Adipocyte (in vitro differentiated cells): ENCODE measurements at regions not wholly inside any gene's neighbourhood (a gene's known extent, or its start where the extent isn't known, plus 50 kb on each side); places are given as distances from the start of the nearest gene placed in this dataset.

ENCODE experiments used
- DNase-seq: peaks from one replicate; pipeline ENCODE4 v3.0.0-alpha.2; 2015; ENCODE audit warnings: low read depth
- H3K27me3 ChIP-seq: replicated peaks from 2 replicates; pipeline ENCODE4 v1.7.0; 2013; ENCODE audit warnings: mild to moderate bottlenecking, low read length, moderate library complexity; ENCODE audit not compliant: control insufficient read depth, insufficient read depth
- H3K36me3 ChIP-seq: 2 replicates; pipeline ENCODE4 v1.7.0; 2013; ENCODE audit warnings: low read length, mild to moderate bottlenecking, moderate library complexity; ENCODE audit not compliant: control insufficient read depth, insufficient read depth, severe bottlenecking
- H3K4me1 ChIP-seq: 2 replicates; pipeline ENCODE4 v1.7.0; 2013; ENCODE audit warnings: mild to moderate bottlenecking, low read length, moderate library complexity; ENCODE audit not compliant: control insufficient read depth, insufficient read depth
- H3K4me3 ChIP-seq: 2 replicates; pipeline ENCODE4 v1.7.0; 2013; ENCODE audit warnings: mild to moderate bottlenecking, low read length, moderate library complexity
- H3K9ac ChIP-seq: 2 replicates; pipeline ENCODE4 v1.7.0; 2013; ENCODE audit warnings: mild to moderate bottlenecking, low read length, moderate library complexity
- H3K9me3 ChIP-seq: 2 replicates; pipeline ENCODE4 v1.7.0; 2013; ENCODE audit warnings: mild to moderate bottlenecking, low read length, moderate library complexity; ENCODE audit not compliant: control insufficient read depth

- no peak for DNase-seq
- no peak overlapping the region for H3K9ac ChIP-seq
- H3K27me3 ChIP-seq = no peaks in the 10 kb centered on the region
- no peaks in the 10 kb centered on the region for H3K4me1 ChIP-seq
- H3K9me3 ChIP-seq = no peaks in the 10 kb centered on the region
- H3K36me3 ChIP-seq = no peaks in the 10 kb centered on the region
- H3K4me3 ChIP-seq = no peak overlapping the region
These were observed 595.7 kb upstream of the POU3F4 start for GRCh38 chrX:82912382-82912781.

DNA sequence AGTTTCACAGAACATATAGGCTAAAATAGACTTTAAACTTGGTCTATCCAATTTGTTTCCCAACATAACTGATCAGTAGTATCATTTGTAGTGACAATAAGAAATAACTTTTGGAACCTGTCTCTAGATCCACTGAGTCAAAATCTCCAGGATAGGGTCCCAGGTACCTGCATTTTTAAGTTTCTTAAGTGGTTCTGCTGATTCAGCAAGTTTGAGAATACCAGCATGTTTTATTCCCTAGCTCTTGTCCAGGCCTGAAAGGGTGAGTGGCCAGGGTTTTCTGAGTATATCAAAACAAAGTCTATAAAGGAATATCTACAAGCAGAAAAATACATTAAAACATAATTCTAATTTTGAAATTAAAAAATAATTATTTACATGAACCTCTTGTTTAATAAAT lies 573.1 kb upstream of the POU3F4 start:
- H3K9ac ChIP-seq = no peak overlapping the region
- H3K4me1 ChIP-seq = no peaks in the 10 kb centered on the region
- no peaks in the 10 kb centered on the region for H3K27me3 ChIP-seq
- peaks cover 6% of the 10 kb centered on the region for H3K9me3 ChIP-seq
- no peak overlapping the region for H3K4me3 ChIP-seq
- H3K36me3 ChIP-seq = no peaks in the 10 kb centered on the region
- DNase-seq = no peak

DNA sequence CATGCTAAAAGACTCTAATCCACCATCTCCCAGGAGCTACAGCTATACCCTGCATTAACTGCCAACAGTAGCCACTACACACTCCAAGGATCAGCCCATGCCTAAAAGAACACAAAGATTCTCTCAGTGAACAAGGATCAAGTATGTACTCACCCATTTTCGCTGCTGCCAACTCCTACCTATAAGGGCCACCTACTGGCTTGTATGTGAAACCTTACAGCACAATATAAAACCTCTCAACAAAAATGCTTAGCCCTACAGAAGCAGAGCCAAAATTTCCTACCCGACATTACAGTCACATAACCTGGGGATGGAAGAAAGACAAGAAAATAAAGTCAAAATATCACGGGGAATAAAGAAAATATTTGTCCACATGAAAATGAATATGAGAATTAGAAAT lies 562.8 kb upstream of the POU3F4 start:
- Histone ChIP-seq H3K4me3 (no peak overlapping the region), H3K36me3 (no peaks in the 10 kb centered on the region), H3K9me3 (peaks cover 8% of the 10 kb centered on the region), H3K4me1 (no peaks in the 10 kb centered on the region), H3K9ac (no peak overlapping the region), H3K27me3 (no peaks in the 10 kb centered on the region)
- DNase-seq = no peak

DNA sequence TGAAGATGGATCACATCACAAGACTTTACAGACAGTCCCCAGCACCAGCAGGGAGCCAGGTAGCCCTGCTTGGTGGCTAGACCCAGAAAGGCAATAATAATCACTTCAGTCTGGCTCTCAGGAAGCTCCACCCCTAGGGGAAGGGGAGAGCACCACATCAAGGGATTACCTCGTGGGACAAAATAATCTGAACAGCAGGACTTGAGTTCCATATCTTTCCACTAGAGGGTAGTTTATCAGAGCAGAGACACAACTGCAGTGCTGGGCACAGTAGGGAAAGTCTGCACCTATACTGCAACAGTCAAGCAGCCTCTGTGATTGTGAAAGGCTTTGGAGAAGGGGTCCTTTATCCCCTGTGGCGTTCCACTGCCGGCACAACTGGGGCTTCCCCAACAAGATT lies 547.0 kb upstream of the POU3F4 start:
- DNase-seq = no peak
- Histone ChIP-seq H3K9me3 (peaks cover 12% of the 10 kb centered on the region), H3K36me3 (no peaks in the 10 kb centered on the region), H3K27me3 (no peaks in the 10 kb centered on the region), H3K4me3 (no peak overlapping the region), H3K4me1 (no peaks in the 10 kb centered on the region), H3K9ac (no peak overlapping the region)

DNA sequence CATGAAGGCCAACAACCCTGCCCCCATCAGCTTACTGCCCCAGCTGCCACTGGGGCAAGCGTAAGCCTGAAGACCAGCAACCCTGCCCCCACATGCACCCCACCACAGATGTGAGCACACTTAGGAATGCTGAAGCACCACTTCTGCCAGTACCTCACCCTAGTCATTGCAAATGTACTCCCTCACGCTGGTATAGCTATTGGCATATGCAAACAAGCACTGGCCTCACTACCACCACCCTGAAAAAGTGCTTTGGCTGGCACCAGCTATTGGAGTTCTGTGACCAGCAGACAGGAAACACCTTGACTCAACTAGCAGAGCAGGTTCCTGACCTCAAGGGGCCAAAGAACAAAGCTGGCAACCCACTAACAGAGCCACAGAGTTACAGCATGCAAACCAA lies 534.4 kb upstream of the POU3F4 start:
- Histone ChIP-seq H3K4me1 (no peaks in the 10 kb centered on the region), H3K4me3 (no peak overlapping the region), H3K9me3 (peaks cover 3% of the 10 kb centered on the region), H3K36me3 (no peaks in the 10 kb centered on the region), H3K9ac (no peak overlapping the region), H3K27me3 (no peaks in the 10 kb centered on the region)
- DNase-seq = no peak

DNA sequence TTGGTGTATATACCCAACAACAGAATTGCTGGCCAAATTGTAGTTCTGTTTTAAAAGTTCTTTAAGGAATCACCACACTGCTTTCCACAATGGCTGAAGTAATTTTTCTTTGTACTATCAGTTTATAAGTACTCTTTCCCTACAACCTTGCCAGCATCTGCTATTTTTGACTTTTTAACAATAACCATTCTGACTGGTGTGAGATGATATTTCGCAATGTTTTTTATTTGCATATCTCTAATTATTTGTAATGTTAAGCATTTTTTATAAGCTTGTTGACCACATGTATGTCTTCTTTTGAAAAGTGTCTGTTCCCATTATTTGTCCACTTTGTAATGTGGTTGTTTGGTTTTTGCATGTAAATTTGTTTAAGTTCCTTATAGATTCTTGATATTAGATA lies 509.9 kb upstream of the POU3F4 start:
- no peaks in the 10 kb centered on the region for H3K36me3 ChIP-seq
- H3K9me3 ChIP-seq = peaks cover 5% of the 10 kb centered on the region
- no peaks in the 10 kb centered on the region for H3K27me3 ChIP-seq
- no peak overlapping the region for H3K4me3 ChIP-seq
- H3K4me1 ChIP-seq = no peaks in the 10 kb centered on the region
- DNase-seq = no peak
- no peak overlapping the region for H3K9ac ChIP-seq

- Histone ChIP-seq H3K27me3 (no peaks in the 10 kb centered on the region), H3K36me3 (no peaks in the 10 kb centered on the region), H3K4me1 (no peaks in the 10 kb centered on the region), H3K4me3 (no peak overlapping the region), H3K9ac (no peak overlapping the region), H3K9me3 (peaks cover 1% of the 10 kb centered on the region)
- DNase-seq = no peak
These were observed 504.1 kb upstream of the POU3F4 start for GRCh38 chrX:83004012-83004411.

GRCh38 chrX:83008415-83008814 lies 499.7 kb upstream of the POU3F4 start:
- peaks cover 3% of the 10 kb centered on the region for H3K27me3 ChIP-seq
- no peak overlapping the region for H3K9ac ChIP-seq
- H3K36me3 ChIP-seq = no peaks in the 10 kb centered on the region
- H3K9me3 ChIP-seq = no peaks in the 10 kb centered on the region
- H3K4me1 ChIP-seq = no peaks in the 10 kb centered on the region
- no peak overlapping the region for H3K4me3 ChIP-seq
- peak; percentile 14 for DNase-seq

GRCh38 chrX:83019258-83019657 lies 488.8 kb upstream of the POU3F4 start:
- Histone ChIP-seq H3K9ac (no peak overlapping the region), H3K27me3 (no peaks in the 10 kb centered on the region), H3K4me1 (no peaks in the 10 kb centered on the region), H3K4me3 (no peak overlapping the region), H3K36me3 (no peaks in the 10 kb centered on the region), H3K9me3 (no peaks in the 10 kb centered on the region)
- DNase-seq = no peak

DNA sequence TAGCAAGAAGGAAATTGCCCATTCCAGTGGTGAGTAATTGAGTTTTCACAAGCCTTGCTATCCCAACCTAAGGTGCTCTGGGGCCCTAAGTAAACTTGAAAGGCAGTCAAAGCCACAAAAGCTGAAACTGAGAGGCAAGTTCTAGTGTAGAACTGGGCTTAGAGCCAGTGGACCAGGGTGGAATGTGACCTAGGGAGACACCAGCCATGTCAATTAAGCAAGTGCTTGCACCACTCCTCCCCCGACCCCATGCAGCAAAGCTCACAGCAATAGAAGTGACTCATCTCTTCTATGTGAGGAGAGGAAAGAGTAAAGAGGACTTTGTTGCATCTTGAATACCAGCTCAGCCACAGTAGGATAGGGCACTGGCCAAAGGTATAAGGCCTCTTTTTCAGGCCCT lies 486.1 kb upstream of the POU3F4 start:
- Histone ChIP-seq H3K4me1 (no peaks in the 10 kb centered on the region), H3K9ac (no peak overlapping the region), H3K9me3 (peaks cover 14% of the 10 kb centered on the region), H3K36me3 (no peaks in the 10 kb centered on the region), H3K4me3 (no peak overlapping the region), H3K27me3 (no peaks in the 10 kb centered on the region)
- no peak for DNase-seq
